Fibroblast of lung (primary cell): ENCODE measurements at regions not wholly inside any gene's neighbourhood (a gene's known extent, or its start where the extent isn't known, plus 50 kb on each side); places are given as distances from the start of the nearest gene placed in this dataset.

Experiments used
- DNase-seq, 2 donors: peaks; one replicate each; pipeline versions ENCODE4 v3.0.0 to v3.0.0-alpha.2; 2010; ENCODE audit warnings: low read depth in 2 of 2
- H2AFZ ChIP-seq: 2 replicates; pipeline ENCODE4 v1.5.1; 2012; ENCODE audit warnings: low read length, control low read depth, inconsistent platforms
- H3K27ac ChIP-seq: 2 replicates; pipeline ENCODE4 v1.5.1; 2011; ENCODE audit warnings: low read length, control low read depth; ENCODE audit not compliant: insufficient read depth
- H3K27me3 ChIP-seq: 2 replicates; pipeline ENCODE4 v1.5.1; 2011; ENCODE audit warnings: mild to moderate bottlenecking, low read length; ENCODE audit not compliant: control insufficient read depth, insufficient read depth
- H3K36me3 ChIP-seq: 2 replicates; pipeline ENCODE4 v1.5.1; 2011; ENCODE audit warnings: low read length; ENCODE audit not compliant: control insufficient read depth, insufficient read depth
- H3K4me1 ChIP-seq: 2 replicates; pipeline ENCODE4 v1.5.1; 2011; ENCODE audit warnings: low read length; ENCODE audit not compliant: control insufficient read depth, insufficient read depth; ENCODE audit errors: extremely low read depth
- H3K4me2 ChIP-seq: 2 replicates; pipeline ENCODE4 v1.5.1; 2011; ENCODE audit warnings: low read length, control low read depth; ENCODE audit not compliant: insufficient read depth; ENCODE audit errors: extremely low read depth
- H3K4me3 ChIP-seq, 4 experiments: fragments of 200-600 bp in 1 of 4; sonication (generic) in 1 of 4; replicated peaks in 1 of 4; 2 replicates each; pipeline ENCODE4 v1.5.1; 2011 to 2016; ENCODE audit warnings: low read length in 4 of 4, low read depth in 3 of 4, mild to moderate bottlenecking in 3 of 4, control low read depth in 2 of 4, inconsistent platforms in 1 of 4, mixed read lengths in 1 of 4; ENCODE audit not compliant: insufficient read depth in 1 of 4; ENCODE audit errors: control extremely low read depth in 1 of 4
- H3K79me2 ChIP-seq: 2 replicates; pipeline ENCODE4 v1.5.1; 2012; ENCODE audit warnings: mild to moderate bottlenecking, low read length, inconsistent platforms; ENCODE audit not compliant: control insufficient read depth, insufficient read depth
- H3K9ac ChIP-seq: 2 replicates; pipeline ENCODE4 v1.5.1; 2011; ENCODE audit warnings: mild to moderate bottlenecking, low read length, control low read depth; ENCODE audit not compliant: insufficient read depth
- H3K9me3 ChIP-seq: 2 replicates; pipeline ENCODE4 v1.5.1; 2012; ENCODE audit warnings: low read depth, low read length; ENCODE audit not compliant: control insufficient read depth, insufficient read depth
- H4K20me1 ChIP-seq: 2 replicates; pipeline ENCODE4 v1.5.1; 2011; ENCODE audit warnings: low read length; ENCODE audit not compliant: control insufficient read depth, insufficient read depth; ENCODE audit errors: extremely low read depth
- CTCF ChIP-seq, 2 donors: IDR thresholded peaks in 1 of 2; conservative IDR thresholded peaks in 1 of 2; 1 replicate in 1 of 2; 2 replicates in 1 of 2; pipeline ENCODE4 v1.5.1; 2011 to 2012; ENCODE audit warnings: low read length in 2 of 2, control low read depth in 1 of 2, inconsistent platforms in 1 of 2, low read depth in 1 of 2, mild to moderate bottlenecking in 1 of 2
- EZH2 ChIP-seq: IDR thresholded peaks from 2 replicates; pipeline ENCODE4 v1.5.1; 2012; ENCODE audit warnings: low read length, control low read depth, mild to moderate bottlenecking; ENCODE audit errors: missing control alignments

GRCh38 chr2:60309336-60309735, 244.1 kb downstream of the BCL11A start:
- Histone ChIP-seq H3K4me3 (no peak overlapping the region), H4K20me1 (no peaks in the 10 kb centered on the region), H3K4me1 (no peaks in the 10 kb centered on the region), H3K27me3 (no peaks in the 10 kb centered on the region), H3K4me2 (no peak overlapping the region), H3K27ac (no peak overlapping the region), H3K9ac (no peak overlapping the region), H2AFZ (no peak overlapping the region), H3K36me3 (no peaks in the 10 kb centered on the region), H3K9me3 (no peaks in the 10 kb centered on the region), H3K79me2 (no peaks in the 10 kb centered on the region)
- no peak for DNase-seq
- TF ChIP-seq CTCF (conservative IDR thresholded peaks at IDR 0.05 in 1 of 2, IDR thresholded peaks at IDR 0.05 in 1 of 2; ENCODE audit: low read depth in 1 of 2, low read length in 2 of 2) (no peak), EZH2 (no peak)

GRCh38 chr2:60306267-60306861, 247.1 kb downstream of the BCL11A start:
- no peaks in the 10 kb centered on the region for H3K4me1 ChIP-seq
- H3K27ac ChIP-seq, result no peak overlapping the region
- no peak overlapping the region for H3K9ac ChIP-seq
- H3K4me3 ChIP-seq, result no peak overlapping the region
- TF ChIP-seq CTCF (conservative IDR thresholded peaks at IDR 0.05 in 1 of 2, IDR thresholded peaks at IDR 0.05 in 1 of 2; ENCODE audit: low read depth in 1 of 2, low read length in 2 of 2), result no peak
- TF ChIP-seq EZH2, result no peak
- no peaks in the 10 kb centered on the region for H3K79me2 ChIP-seq
- no peaks in the 10 kb centered on the region for H4K20me1 ChIP-seq
- no peak for DNase-seq
- H2AFZ ChIP-seq, result no peak overlapping the region
- H3K9me3 ChIP-seq, result no peaks in the 10 kb centered on the region
- H3K36me3 ChIP-seq, result no peaks in the 10 kb centered on the region
- H3K27me3 ChIP-seq, result no peaks in the 10 kb centered on the region
- no peak overlapping the region for H3K4me2 ChIP-seq

GRCh38 chr2:60303680-60304079, 249.8 kb downstream of the BCL11A start:
- Histone ChIP-seq H3K4me1 (no peaks in the 10 kb centered on the region), H2AFZ (no peak overlapping the region), H3K4me3 (no peak overlapping the region), H3K9ac (no peak overlapping the region), H3K36me3 (no peaks in the 10 kb centered on the region), H3K9me3 (no peaks in the 10 kb centered on the region), H3K79me2 (no peaks in the 10 kb centered on the region), H3K4me2 (no peak overlapping the region), H3K27me3 (no peaks in the 10 kb centered on the region), H4K20me1 (no peaks in the 10 kb centered on the region), H3K27ac (no peak overlapping the region)
- TF ChIP-seq EZH2 (no peak), CTCF (conservative IDR thresholded peaks at IDR 0.05 in 1 of 2, IDR thresholded peaks at IDR 0.05 in 1 of 2; ENCODE audit: low read depth in 1 of 2, low read length in 2 of 2) (no peak)
- no peak for DNase-seq
